HG02885 (cell line): ENCODE measurements at regions not wholly inside any gene's neighbourhood (a gene's known extent, or its start where the extent isn't known, plus 50 kb on each side); places are given as distances from the start of the nearest gene placed in this dataset.

Experiments used
- ATAC-seq: cut with Tn5 transposase; IDR thresholded peaks from one replicate; pipeline ENCODE4 v1.9.1; 2021; ENCODE audit warnings: mild to moderate bottlenecking; ENCODE audit not compliant: unreplicated experiment, poor library complexity

- no peak for ATAC-seq
Observed at GRCh38 chr1:79683420-79683819, 676.9 kb upstream of the ADGRL4 start.

- no peak for ATAC-seq
Observed at GRCh38 chr1:79682478-79682877, 675.9 kb upstream of the ADGRL4 start.

GRCh38 chr1:79681382-79681781 lies 674.9 kb upstream of the ADGRL4 start:
- no peak for ATAC-seq

GRCh38 chr1:79679916-79680315 lies 673.4 kb upstream of the ADGRL4 start:
- ATAC-seq: no peak

GRCh38 chr1:79667848-79668696 lies 661.5 kb upstream of the ADGRL4 start:
- ATAC-seq: peak; percentile 79

GRCh38 chr1:79667166-79667565 lies 660.6 kb upstream of the ADGRL4 start:
- no peak for ATAC-seq

- ATAC-seq: no peak
Observed at GRCh38 chr1:79663916-79664315, 657.4 kb upstream of the ADGRL4 start.

GRCh38 chr1:79662596-79662995 lies 656.1 kb upstream of the ADGRL4 start:
- no peak for ATAC-seq

GRCh38 chr1:79660129-79660528 lies 653.6 kb upstream of the ADGRL4 start:
- no peak for ATAC-seq

- ATAC-seq: no peak
Observed at GRCh38 chr1:79657951-79658658, 651.6 kb upstream of the ADGRL4 start.

- ATAC-seq: no peak
Observed at GRCh38 chr1:79655876-79656275, 649.3 kb upstream of the ADGRL4 start.

- ATAC-seq: no peak
Observed at GRCh38 chr1:79652426-79652825, 645.9 kb upstream of the ADGRL4 start.

GRCh38 chr1:79648126-79648525 lies 641.6 kb upstream of the ADGRL4 start:
- ATAC-seq: no peak

GRCh38 chr1:79646880-79647279 lies 640.4 kb upstream of the ADGRL4 start:
- ATAC-seq: no peak

GRCh38 chr1:79638382-79638781 lies 631.9 kb upstream of the ADGRL4 start:
- peak; percentile 91 for ATAC-seq

GRCh38 chr1:79633456-79633855 lies 626.9 kb upstream of the ADGRL4 start:
- no peak for ATAC-seq

GRCh38 chr1:79629414-79629813 lies 622.9 kb upstream of the ADGRL4 start:
- ATAC-seq: peak; percentile 68

- no peak for ATAC-seq
Observed at GRCh38 chr1:79617777-79618176, 611.2 kb upstream of the ADGRL4 start.

GRCh38 chr1:79614762-79615161 lies 608.2 kb upstream of the ADGRL4 start:
- no peak for ATAC-seq

- ATAC-seq: no peak
Observed at GRCh38 chr1:79614106-79614505, 607.6 kb upstream of the ADGRL4 start.

GRCh38 chr1:79613046-79613445 lies 606.5 kb upstream of the ADGRL4 start:
- ATAC-seq: no peak
